Activated T-cell treated with anti-CD3 and anti-CD28 coated beads for 4 hours (primary cell): ENCODE measurements at regions not wholly inside any gene's neighbourhood (a gene's known extent, or its start where the extent isn't known, plus 50 kb on each side); places are given as distances from the start of the nearest gene placed in this dataset.
"Not testable (repeated sequence)": the region's sequence is repeated elsewhere in the genome, so short reads cannot be mapped to it uniquely, and the experiment has no call there.

ENCODE experiments used
- DNase-seq: peaks from one replicate; pipeline ENCODE4 v3.0.0-alpha.2; 2020

GRCh38 chr4:57789666-57790065, 679.5 kb upstream of the IGFBP7 start:
- no peak for DNase-seq

- no peak for DNase-seq
Observed at GRCh38 chr4:57777876-57778275, 667.7 kb upstream of the IGFBP7 start.

- no peak for DNase-seq
Observed at GRCh38 chr4:57774681-57775080, 664.5 kb upstream of the IGFBP7 start.

DNA sequence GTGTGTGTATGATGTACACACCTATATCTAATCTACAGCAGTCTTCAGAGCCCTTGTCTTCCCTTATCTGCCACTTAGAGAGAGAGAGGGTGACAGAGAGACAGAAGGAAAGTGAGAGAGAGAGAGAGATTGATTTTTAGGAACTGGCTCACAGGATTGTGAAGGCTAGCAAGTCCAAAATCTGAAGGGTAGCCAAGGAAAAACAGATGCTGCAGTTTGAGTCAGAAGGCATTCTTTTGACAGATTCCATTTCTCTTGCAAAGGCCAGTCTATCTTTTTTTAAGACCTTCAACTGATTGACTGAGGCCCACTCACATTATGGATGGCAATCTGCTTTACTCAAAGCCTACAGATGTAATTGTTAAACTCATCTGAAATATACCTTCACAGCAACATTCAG, 664.0 kb upstream of the IGFBP7 start:
- no peak for DNase-seq

GRCh38 chr4:57766341-57766740, 656.2 kb upstream of the IGFBP7 start:
- no peak for DNase-seq

DNA sequence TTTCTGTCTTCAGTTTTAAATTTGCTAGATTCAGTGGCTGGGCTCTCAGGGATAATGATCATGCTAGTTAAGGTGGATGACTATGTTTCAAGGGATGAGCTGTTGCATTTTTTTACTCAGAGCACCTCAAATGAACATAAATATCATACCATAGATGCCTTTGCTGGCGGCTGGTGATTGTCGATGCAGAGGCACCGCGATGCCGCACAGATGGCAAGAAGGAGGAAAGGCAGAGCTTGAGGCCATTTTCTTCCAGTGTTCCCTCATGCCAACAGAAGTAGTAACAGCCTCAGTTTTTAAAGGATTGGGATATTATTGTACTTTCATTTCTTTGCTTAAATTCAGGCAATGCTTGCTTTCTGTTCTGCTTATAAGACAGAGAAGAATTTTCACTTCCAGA, 654.7 kb upstream of the IGFBP7 start:
- DNase-seq = no peak

DNA sequence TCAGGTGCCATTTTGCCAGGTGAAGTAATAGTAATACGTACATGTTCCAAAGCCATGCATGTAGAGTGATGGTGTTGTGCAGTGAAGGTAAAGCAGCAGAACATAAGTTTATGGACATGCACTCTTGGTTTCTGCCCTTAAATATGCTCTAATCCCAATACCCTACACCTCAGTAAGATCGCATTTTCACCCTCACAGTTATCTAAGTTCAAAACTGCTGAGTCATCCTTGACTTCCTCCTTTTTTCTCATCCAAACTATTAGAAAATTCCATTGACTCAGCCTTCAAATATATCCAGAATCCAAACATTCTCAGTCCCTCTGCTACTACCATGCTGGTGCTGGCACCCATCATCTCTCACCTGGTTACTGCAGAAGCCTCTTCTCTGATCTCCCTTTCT, 652.9 kb upstream of the IGFBP7 start:
- no peak for DNase-seq

DNA sequence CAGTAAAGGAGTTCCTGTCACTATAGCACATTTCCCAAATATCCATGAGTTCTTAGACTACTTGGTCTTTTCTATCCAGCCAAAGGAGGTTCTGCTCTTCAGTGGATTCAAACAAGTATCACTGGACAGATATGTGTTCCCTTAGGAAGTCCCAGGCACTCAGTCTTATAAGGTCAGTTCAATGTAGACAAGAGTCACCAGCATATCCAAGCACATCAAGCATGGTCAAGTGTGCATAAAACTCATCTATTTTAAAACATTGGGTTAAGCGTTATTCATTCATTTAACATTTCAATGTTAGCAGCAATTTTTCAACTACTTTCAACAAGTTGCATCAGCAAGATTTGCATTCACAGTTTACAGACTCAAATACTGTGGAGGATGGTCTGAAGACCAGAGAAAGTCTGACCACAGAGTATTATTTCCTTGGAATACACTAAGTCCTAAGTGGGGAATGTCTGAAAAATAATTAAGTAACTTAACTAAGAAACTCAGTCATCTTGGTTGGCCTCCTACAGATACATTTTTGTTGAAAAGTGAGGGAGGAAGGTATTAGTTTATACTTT, 630.5 kb upstream of the IGFBP7 start:
- DNase-seq = no peak

DNA sequence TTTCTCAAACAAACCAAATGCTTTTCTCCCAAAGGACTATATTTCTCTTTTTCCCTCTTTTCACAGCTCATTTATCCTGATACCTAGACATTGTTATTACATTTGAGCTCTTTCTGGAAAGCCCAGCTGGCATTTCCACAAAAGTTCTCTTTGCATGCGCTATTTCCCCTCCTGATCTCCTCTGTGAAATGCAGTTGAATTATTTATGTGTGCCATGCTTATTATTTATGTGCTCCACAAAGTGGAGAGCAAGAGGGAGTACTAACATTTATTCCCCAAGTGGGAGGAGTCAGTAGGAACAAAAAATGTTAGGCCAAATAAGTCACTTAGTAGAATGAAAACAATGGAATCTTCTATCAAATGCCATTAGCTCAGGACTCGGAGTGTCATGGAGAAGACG, 626.6 kb upstream of the IGFBP7 start:
- no peak for DNase-seq

DNA sequence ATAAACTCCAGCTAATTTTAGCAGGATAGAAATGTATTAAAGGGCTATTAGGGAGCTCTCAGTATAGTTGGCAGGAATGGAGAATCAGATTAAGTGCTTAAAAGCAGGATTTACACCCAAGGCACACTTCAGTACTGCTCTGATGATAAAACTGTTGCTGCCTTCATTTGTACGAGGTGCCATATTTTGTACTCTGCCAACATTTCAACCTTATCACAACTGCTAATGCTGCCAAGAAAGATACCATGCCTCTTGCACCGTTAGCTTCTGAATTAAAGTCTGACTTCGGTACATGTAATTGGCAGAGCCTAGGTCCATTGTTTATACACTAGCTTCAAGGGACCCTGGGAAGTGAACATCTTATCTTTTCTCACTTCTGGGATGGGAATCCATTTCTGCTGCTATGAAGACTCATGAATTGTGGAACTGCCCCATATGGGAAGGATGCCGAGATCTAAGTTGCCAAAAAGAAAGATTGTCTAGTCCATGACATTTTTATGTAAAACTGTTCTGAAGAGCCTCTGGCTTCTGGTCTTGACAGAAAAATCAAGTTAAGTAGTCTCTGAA, 624.0 kb upstream of the IGFBP7 start:
- no peak for DNase-seq

GRCh38 chr4:57729775-57730570, 619.8 kb upstream of the IGFBP7 start:
- not testable (repeated sequence) for DNase-seq

DNA sequence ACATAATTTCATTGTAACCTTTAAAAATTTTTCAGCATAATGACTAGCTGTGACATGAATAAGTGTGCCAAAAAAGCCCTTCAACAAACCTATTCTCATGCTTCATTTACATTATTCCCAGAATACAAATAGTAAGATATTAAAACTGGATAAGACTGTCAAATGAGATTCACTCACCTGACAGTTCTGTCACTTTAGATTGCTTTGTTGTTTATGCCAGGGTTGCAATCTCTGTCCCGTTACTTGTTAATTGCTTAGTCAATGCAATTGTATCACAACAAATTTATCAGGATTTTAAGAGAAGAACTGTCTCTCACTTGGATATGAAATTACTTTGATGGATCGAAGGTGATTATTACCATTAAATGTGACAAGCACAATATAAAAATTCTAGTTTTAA, 616.0 kb upstream of the IGFBP7 start:
- no peak for DNase-seq

DNA sequence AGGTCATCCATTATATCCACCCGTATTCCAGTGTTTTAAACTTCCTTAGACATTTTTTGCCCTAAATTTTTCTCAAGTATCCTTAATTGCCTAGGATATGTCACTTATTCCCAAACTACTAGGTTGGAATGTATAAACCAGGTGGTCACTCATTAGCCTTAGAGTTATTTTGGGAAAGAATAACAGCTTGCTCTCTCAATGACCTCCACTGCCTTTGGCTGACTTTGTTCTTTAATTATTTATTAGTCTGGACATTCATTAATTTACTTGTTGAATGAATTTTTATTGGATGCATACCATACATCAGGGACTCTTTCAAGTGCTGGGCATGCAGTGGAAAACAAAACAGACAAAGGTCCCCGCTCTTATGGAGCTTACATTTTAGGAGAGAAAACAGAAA, 609.3 kb upstream of the IGFBP7 start:
- no peak for DNase-seq

- not testable (repeated sequence) for DNase-seq
Observed at GRCh38 chr4:57714313-57714712, 604.1 kb upstream of the IGFBP7 start.

GRCh38 chr4:57710053-57710452, 599.9 kb upstream of the IGFBP7 start:
- no peak for DNase-seq

DNA sequence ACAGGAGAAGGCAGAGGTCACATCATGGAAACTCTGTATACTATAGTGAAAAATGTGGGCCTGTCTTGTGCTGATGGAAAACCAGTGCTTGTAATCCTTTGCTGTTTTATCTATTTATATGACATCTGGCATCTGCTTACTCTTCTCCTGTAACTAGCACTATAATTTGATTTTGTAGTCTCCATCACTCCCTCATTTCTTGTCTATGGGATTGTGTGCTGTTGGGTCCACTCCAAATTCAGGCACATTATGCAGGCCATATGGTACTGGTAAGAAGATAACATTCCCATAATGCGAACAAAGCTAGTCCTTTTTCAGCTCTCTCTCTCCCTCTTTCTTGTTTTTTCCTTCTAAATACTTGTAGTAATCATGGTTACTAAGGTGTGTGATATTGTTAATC, 581.2 kb upstream of the IGFBP7 start:
- DNase-seq = no peak

- DNase-seq = no peak
Observed at GRCh38 chr4:57689693-57690205, 579.6 kb upstream of the IGFBP7 start.

DNA sequence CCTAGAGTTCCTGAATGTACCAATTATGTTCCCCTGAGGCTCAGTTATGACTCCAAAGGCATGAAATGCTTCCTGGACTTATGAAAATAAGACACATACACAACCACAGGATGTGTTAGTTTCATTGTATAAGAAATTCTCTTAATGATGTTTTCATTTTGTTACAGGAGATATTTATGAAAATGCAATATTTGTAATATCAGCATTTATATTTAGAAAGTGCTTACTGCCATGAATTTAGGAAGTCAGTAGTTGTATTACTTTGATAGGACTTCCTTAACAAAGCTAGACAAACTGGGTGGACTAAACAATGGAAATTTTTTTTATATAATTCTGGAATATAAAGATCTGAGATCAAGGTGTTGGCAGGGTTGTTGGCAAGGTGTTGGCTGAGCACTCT, 572.1 kb upstream of the IGFBP7 start:
- no peak for DNase-seq

- no peak for DNase-seq
Observed at GRCh38 chr4:57679969-57680368, 569.8 kb upstream of the IGFBP7 start.

DNA sequence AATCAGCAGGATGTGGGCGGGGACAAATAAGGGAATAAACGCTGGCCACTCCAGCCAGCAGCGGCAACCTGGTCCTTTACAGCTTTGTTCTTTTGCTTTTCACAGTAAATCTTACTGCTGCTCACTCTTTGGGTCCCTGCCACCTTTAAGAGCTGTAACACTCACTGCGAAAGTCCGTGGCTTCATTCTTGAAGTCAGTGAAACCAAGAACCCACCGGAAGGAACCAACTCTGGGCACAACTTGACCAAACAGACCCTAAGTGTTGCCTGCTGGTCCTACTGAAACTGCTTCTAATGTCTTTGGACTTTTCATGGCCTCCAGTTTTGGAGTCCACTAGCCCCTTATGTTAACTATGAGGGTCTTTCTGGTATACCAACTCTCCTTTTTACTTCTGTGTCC, 566.2 kb upstream of the IGFBP7 start:
- no peak for DNase-seq

DNA sequence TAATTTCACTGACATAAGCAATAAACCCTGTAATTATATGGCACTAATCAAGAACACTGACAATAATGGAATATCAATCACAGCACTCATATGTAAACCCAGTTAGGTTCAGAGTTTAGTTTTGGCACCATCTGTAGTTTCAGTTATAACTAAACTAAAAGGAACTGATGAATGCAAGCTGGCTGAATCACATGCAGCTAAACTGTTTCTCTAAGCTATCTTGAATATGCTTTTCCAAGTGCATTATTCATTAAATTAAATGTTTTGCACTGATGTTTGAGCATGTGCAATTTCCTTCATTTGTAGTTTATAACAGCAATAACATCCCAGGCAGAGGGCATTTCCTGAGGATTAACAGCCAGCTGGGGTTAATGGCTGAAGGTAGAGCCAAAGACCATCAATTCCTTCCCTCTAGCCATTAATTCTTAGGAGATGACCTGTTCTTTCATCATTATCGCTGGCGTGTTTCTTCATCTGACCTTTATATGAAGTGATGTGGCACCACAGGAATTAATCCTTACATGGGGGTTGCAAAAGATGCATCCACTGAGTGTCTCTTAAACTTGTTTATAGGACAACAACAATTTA, 562.8 kb upstream of the IGFBP7 start:
- DNase-seq = no peak

- DNase-seq = no peak
Observed at GRCh38 chr4:57668621-57669020, 558.4 kb upstream of the IGFBP7 start.

GRCh38 chr4:57665806-57666205, 555.6 kb upstream of the IGFBP7 start:
- no peak for DNase-seq

GRCh38 chr4:57661517-57662090, 551.4 kb upstream of the IGFBP7 start:
- no peak for DNase-seq
